ENCODE measurements at regions not wholly inside any gene's neighbourhood (a gene's known extent, or its start where the extent isn't known, plus 50 kb on each side); places are given as distances from the start of the nearest gene placed in this dataset.

DNA sequence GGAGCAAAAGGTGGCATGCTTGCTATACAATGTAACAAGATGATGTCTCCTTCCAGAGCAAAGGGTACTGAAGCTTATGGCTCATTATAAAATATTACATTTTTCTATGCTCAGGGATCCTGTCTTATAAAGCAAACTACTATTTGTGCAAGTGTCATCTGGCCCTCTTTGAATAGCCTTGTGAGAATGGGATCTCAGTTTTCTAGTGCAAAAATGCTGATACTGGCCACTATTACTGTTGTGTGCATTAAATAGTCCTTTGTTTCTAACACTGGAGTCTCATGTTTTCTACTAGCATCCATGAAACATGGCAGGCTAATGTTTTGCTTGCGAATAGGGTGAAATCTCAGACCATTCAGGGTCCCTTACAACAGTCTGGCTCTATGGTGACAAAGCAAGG lies 823.0 kb downstream of the REEP3 start:
- TF ChIP-seq ZNF202 (tag by site-specific recombination; IDR thresholded peaks at IDR 0.05; ENCODE audit: borderline replicate concordance) (no peak), MYNN (tag by site-specific recombination; IDR thresholded peaks at IDR 0.05; ENCODE audit: borderline replicate concordance) (no peak)
